ENCODE measurements at regions not wholly inside any gene's neighbourhood (a gene's known extent, or its start where the extent isn't known, plus 50 kb on each side); places are given as distances from the start of the nearest gene placed in this dataset.
"Not testable (repeated sequence)": the region's sequence is repeated elsewhere in the genome, so short reads cannot be mapped to it uniquely, and the experiment has no call there.

GRCh38 chr15:22559701-22560100 lies 101.0 kb downstream of the GOLGA6L22 start:
- H3K4me3 Mint-ChIP-seq; H3K27ac Mint-ChIP-seq; H3K9me3 Mint-ChIP-seq (ENCODE audit: insufficient read depth); H3K4me3 ChIP-seq (ENCODE audit: control extremely low read depth in 1 of 5, extremely low read depth in 1 of 5, insufficient read depth in 1 of 5, low read depth in 2 of 5, low read length in 4 of 5); H3K4me1 ChIP-seq (ENCODE audit: control insufficient read depth in 2 of 2, insufficient read depth in 2 of 2, low read length in 2 of 2); CTCF ChIA-PET; H3K27me3 ChIP-seq (replicated peaks in 1 of 4; ENCODE audit: control extremely low read depth in 1 of 4, control insufficient read depth in 3 of 4, insufficient read depth in 4 of 4, low read length in 3 of 4); H3K9me3 ChIP-seq (ENCODE audit: control extremely low read depth in 1 of 3, control insufficient read depth in 2 of 3, insufficient read depth in 1 of 3, low read length in 2 of 3); H3K9ac ChIP-seq (ENCODE audit: low read length); H2AFZ ChIP-seq (ENCODE audit: insufficient read depth, low read depth, low read length, poor library complexity, severe bottlenecking); H3K79me2 ChIP-seq (ENCODE audit: control insufficient read depth, insufficient read depth, low read length); H3K27me3 Mint-ChIP-seq; H4K20me1 ChIP-seq (ENCODE audit: control insufficient read depth, insufficient read depth, low read length, poor library complexity, severe bottlenecking); H3K36me3 ChIP-seq (replicated peaks in 1 of 2; ENCODE audit: control extremely low read depth in 1 of 2, control insufficient read depth in 1 of 2, extremely low read depth in 1 of 2, insufficient read depth in 2 of 2, low read length in 1 of 2); intact Hi-C loops (cut with micrococcal nuclease); DNase-seq; H3K27ac ChIP-seq (ENCODE audit: low read length in 2 of 2); POLR2A ChIA-PET; H3K4me2 ChIP-seq (replicated peaks; ENCODE audit: low read depth, low read length, poor library complexity, severe bottlenecking); H3K4me1 Mint-ChIP-seq; ATAC-seq (ENCODE audit: low read depth): not testable (repeated sequence)
- no CpG with 5 or more reads among the region's 13 CpGs for WGBS (ENCODE audit: insufficient coverage)

GRCh38 chr15:22561716-22562115 lies 103.0 kb downstream of the GOLGA6L22 start:
- H3K4me3 Mint-ChIP-seq; H2AFZ ChIP-seq (ENCODE audit: insufficient read depth, low read depth, low read length, poor library complexity, severe bottlenecking); H3K9ac ChIP-seq (ENCODE audit: low read length); H3K4me2 ChIP-seq (replicated peaks; ENCODE audit: low read depth, low read length, poor library complexity, severe bottlenecking); H4K20me1 ChIP-seq (ENCODE audit: control insufficient read depth, insufficient read depth, low read length, poor library complexity, severe bottlenecking); CTCF ChIA-PET; POLR2A ChIA-PET; H3K27me3 ChIP-seq (replicated peaks in 1 of 4; ENCODE audit: control extremely low read depth in 1 of 4, control insufficient read depth in 3 of 4, insufficient read depth in 4 of 4, low read length in 3 of 4); H3K27me3 Mint-ChIP-seq; ATAC-seq (ENCODE audit: low read depth); H3K9me3 ChIP-seq (ENCODE audit: control extremely low read depth in 1 of 3, control insufficient read depth in 2 of 3, insufficient read depth in 1 of 3, low read length in 2 of 3); H3K27ac ChIP-seq (ENCODE audit: low read length in 2 of 2); H3K4me1 Mint-ChIP-seq; H3K36me3 ChIP-seq (replicated peaks in 1 of 2; ENCODE audit: control extremely low read depth in 1 of 2, control insufficient read depth in 1 of 2, extremely low read depth in 1 of 2, insufficient read depth in 2 of 2, low read length in 1 of 2); H3K79me2 ChIP-seq (ENCODE audit: control insufficient read depth, insufficient read depth, low read length); H3K27ac Mint-ChIP-seq; H3K9me3 Mint-ChIP-seq (ENCODE audit: insufficient read depth); DNase-seq; H3K4me3 ChIP-seq (ENCODE audit: control extremely low read depth in 1 of 5, extremely low read depth in 1 of 5, insufficient read depth in 1 of 5, low read depth in 2 of 5, low read length in 4 of 5); H3K4me1 ChIP-seq (ENCODE audit: control insufficient read depth in 2 of 2, insufficient read depth in 2 of 2, low read length in 2 of 2); intact Hi-C loops (cut with micrococcal nuclease): not testable (repeated sequence)
- WGBS (ENCODE audit: insufficient coverage) = no CpG with 5 or more reads among the region's 10 CpGs

- H3K27ac Mint-ChIP-seq; intact Hi-C loops (cut with micrococcal nuclease); H3K9me3 ChIP-seq (ENCODE audit: control extremely low read depth in 1 of 3, control insufficient read depth in 2 of 3, insufficient read depth in 1 of 3, low read length in 2 of 3); ATAC-seq (ENCODE audit: low read depth); H3K27me3 ChIP-seq (replicated peaks in 1 of 4; ENCODE audit: control extremely low read depth in 1 of 4, control insufficient read depth in 3 of 4, insufficient read depth in 4 of 4, low read length in 3 of 4); CTCF ChIA-PET; H3K36me3 ChIP-seq (replicated peaks in 1 of 2; ENCODE audit: control extremely low read depth in 1 of 2, control insufficient read depth in 1 of 2, extremely low read depth in 1 of 2, insufficient read depth in 2 of 2, low read length in 1 of 2); H4K20me1 ChIP-seq (ENCODE audit: control insufficient read depth, insufficient read depth, low read length, poor library complexity, severe bottlenecking); H3K4me3 ChIP-seq (ENCODE audit: control extremely low read depth in 1 of 5, extremely low read depth in 1 of 5, insufficient read depth in 1 of 5, low read depth in 2 of 5, low read length in 4 of 5); H2AFZ ChIP-seq (ENCODE audit: insufficient read depth, low read depth, low read length, poor library complexity, severe bottlenecking); DNase-seq; H3K9ac ChIP-seq (ENCODE audit: low read length); POLR2A ChIA-PET; H3K4me3 Mint-ChIP-seq; H3K9me3 Mint-ChIP-seq (ENCODE audit: insufficient read depth); H3K27ac ChIP-seq (ENCODE audit: low read length in 2 of 2); H3K79me2 ChIP-seq (ENCODE audit: control insufficient read depth, insufficient read depth, low read length); H3K27me3 Mint-ChIP-seq; H3K4me2 ChIP-seq (replicated peaks; ENCODE audit: low read depth, low read length, poor library complexity, severe bottlenecking); H3K4me1 ChIP-seq (ENCODE audit: control insufficient read depth in 2 of 2, insufficient read depth in 2 of 2, low read length in 2 of 2); H3K4me1 Mint-ChIP-seq: not testable (repeated sequence)
- WGBS (ENCODE audit: insufficient coverage) = no CpG with 5 or more reads among the region's 7 CpGs
Measured at GRCh38 chr15:22566510-22566909, 107.8 kb downstream of the GOLGA6L22 start.

- POLR2A ChIA-PET; H3K9ac ChIP-seq (ENCODE audit: low read length); DNase-seq; ATAC-seq (ENCODE audit: low read depth); H3K4me1 Mint-ChIP-seq; H3K4me1 ChIP-seq (ENCODE audit: control insufficient read depth in 2 of 2, insufficient read depth in 2 of 2, low read length in 2 of 2); H3K4me3 Mint-ChIP-seq; CTCF ChIA-PET; H3K9me3 Mint-ChIP-seq (ENCODE audit: insufficient read depth); H3K27ac ChIP-seq (ENCODE audit: low read length in 2 of 2); intact Hi-C loops (cut with micrococcal nuclease); H3K27me3 ChIP-seq (replicated peaks in 1 of 4; ENCODE audit: control extremely low read depth in 1 of 4, control insufficient read depth in 3 of 4, insufficient read depth in 4 of 4, low read length in 3 of 4); H3K9me3 ChIP-seq (ENCODE audit: control extremely low read depth in 1 of 3, control insufficient read depth in 2 of 3, insufficient read depth in 1 of 3, low read length in 2 of 3); H3K4me2 ChIP-seq (replicated peaks; ENCODE audit: low read depth, low read length, poor library complexity, severe bottlenecking); H2AFZ ChIP-seq (ENCODE audit: insufficient read depth, low read depth, low read length, poor library complexity, severe bottlenecking); H4K20me1 ChIP-seq (ENCODE audit: control insufficient read depth, insufficient read depth, low read length, poor library complexity, severe bottlenecking); H3K36me3 ChIP-seq (replicated peaks in 1 of 2; ENCODE audit: control extremely low read depth in 1 of 2, control insufficient read depth in 1 of 2, extremely low read depth in 1 of 2, insufficient read depth in 2 of 2, low read length in 1 of 2); H3K27ac Mint-ChIP-seq; H3K4me3 ChIP-seq (ENCODE audit: control extremely low read depth in 1 of 5, extremely low read depth in 1 of 5, insufficient read depth in 1 of 5, low read depth in 2 of 5, low read length in 4 of 5); H3K79me2 ChIP-seq (ENCODE audit: control insufficient read depth, insufficient read depth, low read length); H3K27me3 Mint-ChIP-seq: not testable (repeated sequence)
- no CpG with 5 or more reads among the region's 11 CpGs for WGBS (ENCODE audit: insufficient coverage)
Measured at GRCh38 chr15:22569486-22569885, 110.8 kb downstream of the GOLGA6L22 start.
